GM18499 (cell line): ENCODE measurements at regions not wholly inside any gene's neighbourhood (a gene's known extent, or its start where the extent isn't known, plus 50 kb on each side); places are given as distances from the start of the nearest gene placed in this dataset.
"Not testable (repeated sequence)": the region's sequence is repeated elsewhere in the genome, so short reads cannot be mapped to it uniquely, and the experiment has no call there.

Experiments used
- ATAC-seq: cut with Tn5 transposase; IDR thresholded peaks from one replicate; pipeline ENCODE4 v1.9.1; 2021; ENCODE audit warnings: moderate number of reproducible peaks; ENCODE audit not compliant: insufficient read depth, unreplicated experiment

GRCh38 chr6:170041526-170041925, 249.4 kb downstream of the DLL1 start:
- ATAC-seq = no peak

DNA sequence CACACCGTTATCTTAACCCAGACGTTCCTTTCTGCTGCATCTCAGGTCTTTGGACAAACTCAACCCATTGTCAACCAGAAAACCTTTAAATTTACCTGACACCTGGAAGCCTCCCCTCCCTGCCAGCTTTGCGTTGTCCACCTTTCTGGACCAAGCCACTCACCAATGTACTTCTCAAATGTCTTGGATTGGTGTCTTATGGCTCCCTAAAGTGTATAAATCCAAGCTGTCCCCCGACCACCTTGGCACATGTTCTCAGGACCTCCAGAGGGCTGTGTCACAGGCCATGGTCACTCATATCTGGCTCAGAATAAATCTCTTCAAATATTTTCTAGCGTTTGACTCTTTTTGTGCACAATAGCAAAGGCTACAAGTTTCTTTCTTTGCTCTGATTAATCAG, 250.0 kb downstream of the DLL1 start:
- no peak for ATAC-seq

- no peak for ATAC-seq
Observed at GRCh38 chr6:170040115-170040500, 250.8 kb downstream of the DLL1 start.

- ATAC-seq = no peak
Observed at GRCh38 chr6:170039156-170040114, 251.4 kb downstream of the DLL1 start.

- no peak for ATAC-seq
Observed at GRCh38 chr6:170038708-170039107, 252.2 kb downstream of the DLL1 start.

- no peak for ATAC-seq
Observed at GRCh38 chr6:170038251-170038650, 252.6 kb downstream of the DLL1 start.

- ATAC-seq = no peak
Observed at GRCh38 chr6:170037541-170038250, 253.2 kb downstream of the DLL1 start.

GRCh38 chr6:170036916-170037315, 254.0 kb downstream of the DLL1 start:
- ATAC-seq = no peak

DNA sequence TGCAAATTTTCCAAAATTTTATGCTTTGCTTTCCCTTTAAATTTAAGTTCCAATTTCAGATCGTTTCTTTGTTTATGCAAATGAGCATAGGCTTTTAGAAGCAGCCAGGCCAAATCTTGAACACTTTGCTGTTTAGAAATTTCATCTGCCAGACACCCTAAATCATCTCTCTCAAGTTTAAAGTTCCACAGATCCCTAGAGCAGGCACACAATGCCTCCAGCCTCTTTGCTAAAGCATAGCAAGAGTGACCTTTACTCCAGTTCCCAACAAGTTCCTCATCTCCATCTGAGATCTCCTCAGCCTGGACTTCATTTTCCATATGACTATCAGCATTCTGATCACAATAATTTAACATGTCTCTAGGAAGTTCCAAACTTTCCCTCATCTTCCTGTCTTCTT, 254.5 kb downstream of the DLL1 start:
- ATAC-seq = not testable (repeated sequence)

GRCh38 chr6:170035901-170036304, 255.0 kb downstream of the DLL1 start:
- ATAC-seq = no peak

- ATAC-seq = no peak
Observed at GRCh38 chr6:170035044-170035443, 255.8 kb downstream of the DLL1 start.

DNA sequence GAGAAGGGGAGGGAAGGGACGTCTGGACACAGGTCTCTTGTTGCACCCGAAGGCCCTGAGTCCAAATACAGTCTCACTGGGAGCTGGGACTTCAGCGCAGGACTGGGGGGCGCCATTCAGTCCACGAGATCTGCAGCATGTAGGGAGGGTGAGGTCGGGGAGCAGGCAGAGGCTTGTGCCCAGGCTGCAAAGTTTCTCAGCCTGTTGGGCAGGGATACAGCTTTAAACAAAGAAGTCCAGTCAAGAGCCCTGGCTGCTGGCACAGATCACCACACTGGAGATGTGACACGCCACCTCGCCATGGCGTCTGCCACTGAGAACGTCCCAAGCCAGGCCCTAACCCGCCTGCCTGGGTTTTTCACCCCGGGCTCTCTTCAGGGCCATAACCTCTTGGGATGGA, 256.6 kb downstream of the DLL1 start:
- no peak for ATAC-seq

DNA sequence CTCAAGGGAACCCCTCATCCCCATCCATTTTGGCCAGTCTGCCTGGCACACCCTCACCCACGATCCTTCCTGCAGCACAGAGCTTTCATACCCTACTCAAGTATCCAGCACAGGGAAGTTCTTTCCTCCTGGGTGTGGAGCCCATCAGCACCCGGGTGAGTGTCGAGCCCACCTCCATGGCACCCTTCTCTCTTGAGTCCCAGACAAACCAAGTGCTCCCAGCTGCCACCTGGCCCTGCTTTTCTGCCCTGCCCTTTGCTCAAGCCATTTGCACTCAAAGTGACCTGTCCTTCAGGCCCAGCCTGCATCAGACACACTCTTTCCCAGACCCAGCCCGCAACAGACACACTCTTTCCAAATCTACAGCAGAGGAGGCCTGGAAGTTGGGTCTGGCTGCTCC, 257.2 kb downstream of the DLL1 start:
- ATAC-seq = no peak

DNA sequence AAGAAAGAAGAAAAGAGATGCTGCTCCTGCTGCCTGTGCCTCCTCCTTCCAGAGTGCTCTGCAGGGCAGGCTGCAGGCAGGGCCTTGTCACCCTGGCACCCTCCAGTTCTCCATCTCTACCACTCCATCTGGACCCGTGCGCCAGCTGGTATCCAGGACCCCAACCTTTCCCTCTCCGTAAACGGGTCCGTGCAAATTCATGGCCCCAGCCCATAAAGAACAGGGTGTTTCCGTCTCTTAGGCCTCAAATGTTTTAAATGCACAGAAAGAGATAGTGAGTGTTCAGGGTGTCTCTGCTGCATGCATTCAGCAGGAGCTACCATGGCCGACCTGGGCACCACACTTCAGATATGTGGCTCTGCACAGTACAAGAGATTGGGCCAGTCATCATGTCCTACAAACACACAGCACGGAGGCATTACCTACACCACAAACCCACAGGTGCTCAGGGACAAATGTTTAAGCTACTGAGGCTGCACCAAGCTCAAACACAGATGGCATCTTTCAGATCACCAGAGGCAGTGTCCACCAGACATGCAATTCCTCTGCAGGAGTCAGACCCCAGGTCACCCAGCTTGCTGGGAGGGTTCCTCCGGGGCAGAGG, 258.1 kb downstream of the DLL1 start:
- no peak for ATAC-seq

GRCh38 chr6:170032197-170032596, 258.7 kb downstream of the DLL1 start:
- no peak for ATAC-seq

GRCh38 chr6:170031684-170032121, 259.2 kb downstream of the DLL1 start:
- ATAC-seq = no peak

- ATAC-seq = no peak
Observed at GRCh38 chr6:170030821-170031471, 259.9 kb downstream of the DLL1 start.

- ATAC-seq = no peak
Observed at GRCh38 chr6:170030284-170030815, 260.5 kb downstream of the DLL1 start.

- no peak for ATAC-seq
Observed at GRCh38 chr6:170029416-170030283, 261.2 kb downstream of the DLL1 start.
